Heart left ventricle (tissue), 13 donors: ENCODE measurements at regions not wholly inside any gene's neighbourhood (a gene's known extent, or its start where the extent isn't known, plus 50 kb on each side); places are given as distances from the start of the nearest gene placed in this dataset.

Experiments
- CTCF ChIP-seq, 12 donors: fragments of 200-600 bp; sonication (generic) in 4 of 12; IDR thresholded peaks; one replicate each; pipeline versions ENCODE4 v1.5.0 to v1.8.0; 2018 to 2022; ENCODE audit warnings: antibody characterized with exemption in 12 of 12, mild to moderate bottlenecking in 5 of 12
- POLR2A ChIP-seq, 2 donors: fragments of 450-650 bp; IDR thresholded peaks; one replicate each; pipeline ENCODE4 v1.6.1; 2017; ENCODE audit warnings: antibody characterized with exemption in 2 of 2, mild to moderate bottlenecking in 2 of 2, moderate library complexity in 2 of 2
- donor health status: ischemic (EF 13 %, LVEDD 7.1; RV severe dilation, severe dysfunction).
- donor health status: DM: no; HTN: yes; CAD: no.
- donor health status: DM: no; HTN: no; CAD: no.
- donor health status: ischemic (EF 25% LVEDD 6.9; RV normal size, moderate dysfunction).
- donor health status: ischemic (EF 25% LVEDD 5.7; RV mildly dilated, moderate dysfunction).
- donor health status: ischemic (EF 35%, LVEDD 5.7; RV mildly dilated, moderate dysfunction).
- donor health status: nonischemic (EF 11% LVEDD 7.7; RV severe dilation, severe dysfunction).
- donor health status: DM: yes; HTN: yes; CAD: no.
- donor health status: PGD.
- donor health status: ischemic (EF 29% LVEDD 5.4; RV normal size, mild dysfunction).
- donor health status: nonischemic (EF 23%, LVEDD 6.1; RV moderate dilation, normal function).

GRCh38 chr7:26434974-26435373, 143.3 kb downstream of the SNX10 start:
- TF ChIP-seq CTCF (IDR thresholded peaks at IDR 0.05) (no peak), POLR2A (IDR thresholded peaks at IDR 0.05) (no peak)
